Gastroesophageal sphincter (tissue), 4 donors: ENCODE measurements at regions not wholly inside any gene's neighbourhood (a gene's known extent, or its start where the extent isn't known, plus 50 kb on each side); places are given as distances from the start of the nearest gene placed in this dataset.

Experiments
- ATAC-seq: fragments of 150-250 bp; one replicate; pipeline ENCODE4 v1.9.1; 2016; ENCODE audit warnings: mild to moderate bottlenecking, moderate library complexity
- H3K27ac ChIP-seq, 4 donors: fragments of 200-600 bp; sonication (generic) in 3 of 4; 1 replicate in 3 of 4; 2 replicates in 1 of 4; pipeline ENCODE4 v1.5.1; 2016 to 2019
- H3K27me3 ChIP-seq: fragments of 200-600 bp; sonication (generic); one replicate; pipeline ENCODE4 v1.5.1; 2019
- H3K36me3 ChIP-seq, 2 donors: fragments of 200-600 bp; sonication (generic); one replicate each; pipeline ENCODE4 v1.5.1; 2019; ENCODE audit warnings: control low read depth in 1 of 2
- H3K4me1 ChIP-seq, 3 donors: fragments of 200-600 bp; sonication (generic); 1 replicate in 2 of 3; 2 replicates in 1 of 3; pipeline ENCODE4 v1.5.1; 2016 to 2019; ENCODE audit warnings: control low read depth in 2 of 3
- H3K4me3 ChIP-seq, 2 donors: fragments of 200-600 bp; sonication (generic); one replicate each; pipeline ENCODE4 v1.5.1; 2019; ENCODE audit warnings: mild to moderate bottlenecking in 1 of 2, moderate library complexity in 1 of 2
- H3K9me3 ChIP-seq, 3 donors: fragments of 200-600 bp; sonication (generic); one replicate each; pipeline ENCODE4 v1.5.1; 2017 to 2019; ENCODE audit warnings: control low read depth in 2 of 3
- EP300 ChIP-seq: sonication (generic); formaldehyde crosslinking; IDR thresholded peaks from one replicate; pipeline ENCODE4 v1.6.1; 2017; ENCODE audit warnings: antibody characterized with exemption, mild to moderate bottlenecking
- POLR2A ChIP-seq, 2 donors: fragments of 450-650 bp; IDR thresholded peaks; one replicate each; pipeline ENCODE4 v1.6.1; 2017; ENCODE audit warnings: antibody characterized with exemption in 2 of 2, mild to moderate bottlenecking in 2 of 2, moderate library complexity in 1 of 2
- POLR2AphosphoS5 ChIP-seq: sonication (generic); formaldehyde crosslinking; IDR thresholded peaks from one replicate; pipeline ENCODE4 v1.6.1; 2017; ENCODE audit warnings: antibody characterized with exemption
- WGBS, 2 donors: methylation state at CpG; one replicate each; pipeline ENCODE4 v1.1.5; 2018; ENCODE audit warnings: low coverage in 1 of 2; 5-methylcytosine and 5-hydroxymethylcytosine counted together
- TF ChIP-seq, protein P1 (sequence below), 4 experiments: fragments of 200-600 bp in 2 of 4; fragments of 450-650 bp in 2 of 4; sonication (generic) in 1 of 4; IDR thresholded peaks; one replicate each; pipeline ENCODE4 v1.5.1; 2017 to 2019; ENCODE audit warnings: antibody characterized with exemption in 4 of 4, mild to moderate bottlenecking in 2 of 4, moderate library complexity in 2 of 4

DNA sequence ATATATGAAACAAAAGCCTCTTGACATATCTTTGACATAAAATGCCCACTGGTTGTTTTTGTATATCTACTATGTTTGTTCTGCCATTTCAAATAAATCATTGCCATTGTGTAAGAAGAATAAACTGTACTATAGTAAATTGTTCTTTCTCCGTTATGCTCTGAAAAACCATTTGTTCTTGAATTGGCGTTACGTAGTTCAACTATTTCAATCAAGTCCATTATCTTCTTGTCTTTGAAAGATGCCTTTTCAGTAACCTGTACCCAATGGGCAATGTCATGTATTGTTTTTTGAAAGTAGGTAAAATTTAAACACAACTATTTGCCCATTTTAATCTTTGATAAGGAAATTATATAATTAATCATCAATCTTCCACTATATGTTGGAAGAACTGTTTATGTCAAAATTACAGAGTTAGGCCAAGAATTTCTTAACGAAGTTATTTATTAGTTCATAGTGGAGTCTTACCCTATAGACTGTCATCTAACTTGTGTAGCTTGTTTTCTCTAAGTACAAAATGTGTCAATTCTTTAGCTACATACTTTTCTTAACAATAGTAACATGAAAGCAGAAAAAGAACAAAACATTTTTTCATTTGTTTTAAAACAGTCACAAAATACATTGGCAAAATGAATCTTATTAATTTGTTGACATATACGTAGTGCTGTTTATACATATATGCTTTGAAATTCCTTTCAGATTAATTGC lies 294.8 kb downstream of the PTPRC start:
- Histone ChIP-seq H3K27me3 (no peaks in the 10 kb centered on the region), H3K9me3 (no peaks in the 10 kb centered on the region), H3K36me3 (no peaks in the 10 kb centered on the region), H3K4me1 (peaks cover 0 to 32% (median 6%) of the 10 kb centered on the region in 3 donors), H3K4me3 (no peak overlapping the region), H3K27ac (no peak overlapping the region)
- TF ChIP-seq EP300 (no peak), POLR2A (IDR thresholded peaks at IDR 0.05) (no peak), POLR2AphosphoS5 (no peak)
- TF ChIP-seq, protein P1, sequence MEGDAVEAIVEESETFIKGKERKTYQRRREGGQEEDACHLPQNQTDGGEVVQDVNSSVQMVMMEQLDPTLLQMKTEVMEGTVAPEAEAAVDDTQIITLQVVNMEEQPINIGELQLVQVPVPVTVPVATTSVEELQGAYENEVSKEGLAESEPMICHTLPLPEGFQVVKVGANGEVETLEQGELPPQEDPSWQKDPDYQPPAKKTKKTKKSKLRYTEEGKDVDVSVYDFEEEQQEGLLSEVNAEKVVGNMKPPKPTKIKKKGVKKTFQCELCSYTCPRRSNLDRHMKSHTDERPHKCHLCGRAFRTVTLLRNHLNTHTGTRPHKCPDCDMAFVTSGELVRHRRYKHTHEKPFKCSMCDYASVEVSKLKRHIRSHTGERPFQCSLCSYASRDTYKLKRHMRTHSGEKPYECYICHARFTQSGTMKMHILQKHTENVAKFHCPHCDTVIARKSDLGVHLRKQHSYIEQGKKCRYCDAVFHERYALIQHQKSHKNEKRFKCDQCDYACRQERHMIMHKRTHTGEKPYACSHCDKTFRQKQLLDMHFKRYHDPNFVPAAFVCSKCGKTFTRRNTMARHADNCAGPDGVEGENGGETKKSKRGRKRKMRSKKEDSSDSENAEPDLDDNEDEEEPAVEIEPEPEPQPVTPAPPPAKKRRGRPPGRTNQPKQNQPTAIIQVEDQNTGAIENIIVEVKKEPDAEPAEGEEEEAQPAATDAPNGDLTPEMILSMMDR (IDR thresholded peaks at IDR 0.05) = no peak
- ATAC-seq = no peak
- 67 to 74% methylated on average over 5 of the region's 5 CpGs for WGBS, 2 donors

DNA sequence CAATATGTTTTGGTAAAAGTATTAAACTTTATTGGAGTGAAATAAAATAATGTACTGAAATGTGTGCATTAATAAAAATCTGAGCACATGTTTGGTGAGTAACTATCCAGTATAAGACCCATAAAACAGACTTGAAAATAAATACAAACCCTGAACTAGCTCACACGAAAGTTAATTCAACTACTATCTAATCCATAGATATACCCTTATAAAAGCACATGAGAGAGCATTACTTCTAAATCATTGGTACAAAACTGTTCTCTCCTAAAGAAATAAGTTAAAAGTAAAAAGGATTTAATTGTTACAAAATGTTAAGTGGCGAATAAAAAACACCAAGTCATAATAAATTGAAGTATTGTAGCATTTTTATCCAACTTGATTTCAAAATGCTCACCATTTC lies 295.6 kb downstream of the PTPRC start:
- WGBS, 2 donors = 64 to 76% methylated on average over 2 of the region's 2 CpGs
- peak overlapping the region in 1 of 2 donors; percentile 54 for H3K4me3 ChIP-seq
- H3K9me3 ChIP-seq = no peaks in the 10 kb centered on the region
- peaks cover 0 to 32% (median 6%) of the 10 kb centered on the region in 3 donors for H3K4me1 ChIP-seq
- TF ChIP-seq, protein P1 (IDR thresholded peaks at IDR 0.05) = no peak
- TF ChIP-seq EP300 (no peak), POLR2AphosphoS5 (no peak), POLR2A (IDR thresholded peaks at IDR 0.05) (no peak)
- no peaks in the 10 kb centered on the region for H3K27me3 ChIP-seq
- no peaks in the 10 kb centered on the region for H3K36me3 ChIP-seq
- peak overlapping the region in 1 of 4 donors; percentile 17 for H3K27ac ChIP-seq
- ATAC-seq = no peak

DNA sequence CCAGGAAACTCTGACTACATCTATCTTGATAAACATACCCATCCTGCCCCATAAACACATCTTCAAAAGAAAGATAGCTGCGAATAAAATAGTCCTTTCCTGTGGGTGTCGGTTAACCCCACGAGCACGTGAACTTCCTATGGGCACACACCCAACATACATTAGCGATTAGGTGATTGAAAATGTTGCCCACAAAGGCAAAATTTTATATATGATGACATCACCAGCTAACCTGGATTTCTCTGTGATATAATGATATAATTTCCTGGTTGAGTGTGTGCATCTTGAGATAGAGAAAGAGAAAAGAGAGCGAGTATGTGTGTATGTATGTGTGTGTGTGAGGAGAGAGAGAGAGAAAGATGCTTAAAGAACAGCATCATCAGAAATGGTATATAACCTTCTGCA lies 296.1 kb downstream of the PTPRC start:
- ATAC-seq = no peak
- no peaks in the 10 kb centered on the region for H3K36me3 ChIP-seq
- peaks cover 0 to 32% (median 6%) of the 10 kb centered on the region in 3 donors for H3K4me1 ChIP-seq
- H3K4me3 ChIP-seq = peak overlapping the region; percentile 51 to 54
- H3K27me3 ChIP-seq = no peaks in the 10 kb centered on the region
- WGBS, 2 donors = 6 to 10% methylated on average over 6 of the region's 6 CpGs
- H3K9me3 ChIP-seq = no peaks in the 10 kb centered on the region
- H3K27ac ChIP-seq = peak overlapping the region in 2 of 4 donors; percentile 46 to 75
- no peak for TF ChIP-seq EP300
- no peak for TF ChIP-seq POLR2A (IDR thresholded peaks at IDR 0.05)

DNA sequence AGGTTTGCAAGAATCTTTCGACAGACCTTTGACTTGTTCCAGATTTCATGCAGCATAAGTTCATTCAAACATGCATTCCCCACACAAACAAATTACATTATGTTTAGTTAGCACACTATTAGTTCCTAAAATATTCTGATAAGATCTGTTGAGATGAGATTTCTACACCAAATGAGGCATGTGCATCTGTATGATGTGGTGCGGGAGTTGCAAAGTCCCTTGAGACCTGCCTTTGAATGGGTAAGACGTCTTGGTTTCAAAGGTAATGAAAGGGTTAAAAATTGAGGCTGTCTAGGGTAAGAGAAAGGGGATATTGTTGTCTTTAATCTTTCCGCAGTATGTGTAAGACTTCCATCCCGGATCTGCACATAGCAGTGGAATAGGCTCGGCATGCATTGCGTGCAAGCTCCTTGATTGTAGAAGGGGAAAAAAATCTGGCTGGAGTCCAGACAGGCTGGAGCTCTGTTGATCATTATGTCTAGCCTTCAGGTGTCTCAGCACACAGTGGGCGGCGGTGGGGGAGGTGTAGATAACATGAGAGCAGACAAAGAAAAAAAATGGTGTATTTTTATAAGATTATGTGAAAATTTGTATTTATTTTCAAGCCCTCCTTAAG lies 296.6 kb downstream of the PTPRC start:
- Histone ChIP-seq H3K9me3 (no peaks in the 10 kb centered on the region), H3K27ac (peak overlapping the region in 3 of 4 donors; percentile 46 to 75 (median 73)), H3K27me3 (no peaks in the 10 kb centered on the region), H3K4me1 (peaks cover 0 to 32% (median 6%) of the 10 kb centered on the region in 3 donors), H3K4me3 (peak overlapping the region; percentile 51 to 54), H3K36me3 (no peaks in the 10 kb centered on the region)
- TF ChIP-seq POLR2A (IDR thresholded peaks at IDR 0.05) (no peak), EP300 (no peak), POLR2AphosphoS5 (no peak)
- TF ChIP-seq, protein P1 (IDR thresholded peaks at IDR 0.05) = no peak
- peak; percentile 22 for ATAC-seq
- WGBS, 2 donors = 2 to 3% methylated on average over 5 to 9 of the region's 9 CpGs

DNA sequence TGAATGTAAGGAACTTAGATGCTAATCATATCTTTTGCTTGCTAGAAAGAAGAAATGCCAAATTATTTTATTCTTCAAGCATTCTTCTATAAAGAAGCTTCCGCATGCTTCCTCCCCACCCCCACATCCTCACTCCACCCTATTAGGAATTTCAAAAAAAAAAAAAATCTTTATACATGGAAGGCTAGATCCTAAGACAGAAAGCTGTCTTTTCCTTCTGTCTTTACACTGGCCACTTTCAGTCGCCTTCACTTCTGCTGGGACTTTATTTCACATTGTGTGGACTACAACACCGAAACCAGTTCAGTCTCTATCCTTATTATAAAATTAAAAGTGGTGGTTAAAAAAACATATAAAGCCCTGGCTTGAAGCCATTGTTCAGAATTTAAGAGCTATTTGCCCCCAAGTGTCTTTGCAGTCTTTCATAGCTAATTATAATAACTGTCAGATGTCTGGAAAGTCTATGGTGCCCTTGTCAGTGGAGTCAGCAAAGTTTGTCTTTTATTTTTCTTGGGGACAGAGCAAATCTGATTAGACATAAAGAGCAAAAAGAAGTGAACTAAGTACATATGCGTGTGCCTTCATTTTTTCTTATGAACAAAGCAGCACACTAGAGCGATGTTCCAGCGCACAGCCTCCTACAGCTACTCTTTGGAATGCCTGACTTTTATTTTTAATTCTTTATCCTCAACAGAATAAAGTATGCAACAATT lies 297.7 kb downstream of the PTPRC start:
- no peaks in the 10 kb centered on the region for H3K36me3 ChIP-seq
- H3K4me3 ChIP-seq = peak overlapping the region; percentile 51 to 54
- peak; percentile 45 for ATAC-seq
- H3K27me3 ChIP-seq = no peaks in the 10 kb centered on the region
- H3K27ac ChIP-seq = peak overlapping the region; percentile 65 to 76 (median 74)
- H3K4me1 ChIP-seq = peaks cover 0 to 32% (median 6%) of the 10 kb centered on the region in 3 donors
- TF ChIP-seq POLR2A (IDR thresholded peaks at IDR 0.05) (no peak), EP300 (no peak), POLR2AphosphoS5 (no peak)
- TF ChIP-seq, protein P1 (IDR thresholded peaks at IDR 0.05) = no peak
- 0 to 5% methylated on average over 6 of the region's 6 CpGs for whole genome bisulfite sequencing, 2 donors
- no peaks in the 10 kb centered on the region for H3K9me3 ChIP-seq
